NCI-H226 (cell line): ENCODE measurements at regions not wholly inside any gene's neighbourhood (a gene's known extent, or its start where the extent isn't known, plus 50 kb on each side); places are given as distances from the start of the nearest gene placed in this dataset.
"Not testable (repeated sequence)": the region's sequence is repeated elsewhere in the genome, so short reads cannot be mapped to it uniquely, and the experiment has no call there.

Source experiments
- DNase-seq: peaks from one replicate; pipeline ENCODE4 v3.0.0-alpha.2; 2015

DNA sequence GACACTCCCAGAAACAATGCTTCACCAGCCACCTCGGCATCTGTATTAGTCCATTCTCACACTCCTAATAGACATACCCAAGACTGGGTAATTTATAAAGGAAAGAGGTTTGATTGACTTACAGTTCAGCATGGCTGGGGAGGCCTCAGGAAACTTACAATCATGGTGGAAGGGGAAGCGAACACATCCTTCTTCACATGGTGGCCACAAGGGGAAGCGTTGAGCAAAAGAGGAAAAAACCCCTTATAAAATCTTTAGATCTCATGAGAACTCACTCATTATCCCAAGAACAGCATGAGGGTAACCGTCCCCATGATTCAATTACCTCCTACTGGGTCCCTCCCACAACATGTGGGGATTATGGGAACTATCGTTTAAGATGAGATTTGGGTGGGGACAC, 140.9 kb downstream of the LIG4 start:
- not testable (repeated sequence) for DNase-seq

- DNase-seq = no peak
These were observed 144.4 kb downstream of the LIG4 start for GRCh38 chr13:108070925-108071324.

DNA sequence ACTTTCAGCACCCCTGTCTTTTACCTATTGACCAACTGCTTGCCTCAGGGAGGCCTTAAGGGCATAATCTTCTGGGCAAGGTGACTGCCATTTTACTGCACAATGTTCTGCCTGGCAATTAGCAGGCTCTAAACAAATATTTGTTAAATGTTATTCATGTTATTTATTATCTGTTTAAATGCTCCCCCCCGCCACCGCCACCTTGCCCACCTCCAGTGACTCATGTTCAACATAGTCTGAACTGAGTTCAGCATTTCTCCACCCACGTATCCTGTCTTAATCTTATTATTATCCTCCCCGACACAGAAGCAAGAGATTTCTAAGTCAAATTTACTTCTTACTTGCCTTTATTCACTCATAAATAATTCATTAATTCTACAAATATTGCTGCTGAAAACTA, 144.8 kb downstream of the LIG4 start:
- no peak for DNase-seq

DNA sequence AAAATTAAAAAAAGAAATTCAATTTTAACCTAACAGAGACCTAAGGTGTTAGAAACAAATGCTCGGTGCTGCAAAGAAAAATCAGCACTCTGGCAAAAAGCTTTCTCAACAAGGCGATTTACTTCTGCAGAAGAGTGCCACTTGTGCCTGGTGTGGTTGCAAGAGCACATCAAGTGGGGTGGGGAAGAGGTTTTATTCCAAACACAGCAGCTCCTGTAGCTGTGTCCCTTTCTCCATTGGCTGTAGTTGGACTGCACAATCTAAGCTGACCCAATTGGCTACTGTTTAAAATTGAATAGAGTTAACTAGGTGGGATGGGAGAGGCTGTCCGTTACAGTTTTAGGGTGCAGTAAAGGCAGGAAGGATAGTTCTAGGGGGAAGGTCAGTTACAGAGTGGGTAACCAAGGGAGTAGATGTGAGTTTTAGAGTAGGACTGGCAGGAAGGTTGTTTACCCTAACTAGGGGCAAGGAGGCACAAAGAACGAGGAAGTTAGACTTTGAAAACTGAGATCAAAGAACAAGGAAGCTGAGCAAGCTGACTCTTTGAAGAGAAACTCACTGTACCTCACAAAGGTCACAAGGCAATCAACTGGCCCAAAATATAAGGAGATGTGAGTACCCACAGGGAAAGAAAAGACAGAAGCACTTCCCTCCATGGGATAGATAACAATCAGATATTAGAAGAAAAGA, 145.7 kb downstream of the LIG4 start:
- no peak for DNase-seq

- not testable (repeated sequence) for DNase-seq
These were observed 151.0 kb downstream of the LIG4 start for GRCh38 chr13:108064372-108064771.

DNA sequence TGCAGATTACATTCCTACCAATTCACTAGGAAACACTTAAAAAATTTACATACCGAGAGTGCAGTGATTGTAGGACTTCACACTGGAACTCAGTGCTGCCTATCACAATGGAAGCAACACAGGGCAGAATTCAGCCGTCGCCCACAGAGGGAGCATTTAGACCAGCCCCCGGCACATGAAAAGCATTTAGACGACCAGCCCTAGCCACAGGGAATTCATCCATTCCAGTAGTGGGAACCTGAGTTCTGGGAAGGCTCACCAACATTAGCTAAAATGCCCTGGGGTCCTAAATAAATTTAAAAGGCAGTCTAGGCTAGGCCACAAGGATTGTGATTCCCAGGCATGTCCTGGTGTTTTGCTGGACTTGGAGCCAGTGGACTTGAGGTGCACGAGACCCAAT, 155.2 kb downstream of the LIG4 start:
- no peak for DNase-seq

GRCh38 chr13:108056278-108056677, 159.1 kb downstream of the LIG4 start:
- no peak for DNase-seq

DNA sequence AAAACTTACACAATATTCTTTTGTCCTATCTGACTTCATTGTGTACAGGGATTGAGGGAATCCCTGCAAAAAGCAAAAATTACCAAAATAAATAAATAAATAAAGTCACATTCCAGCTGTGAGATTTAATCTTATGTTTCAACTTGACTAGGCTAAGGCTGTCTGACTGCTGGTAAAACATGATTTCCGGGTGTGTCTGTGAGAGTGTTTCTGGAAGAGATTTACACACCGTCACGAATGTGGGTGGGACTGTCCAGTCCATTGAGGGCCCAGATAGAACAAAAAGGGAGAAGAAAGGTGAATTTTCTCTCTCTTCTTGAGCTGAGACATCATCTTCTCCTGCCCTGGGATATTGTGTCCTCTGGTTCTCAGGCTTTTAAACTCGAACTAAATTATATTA, 166.1 kb downstream of the LIG4 start:
- no peak for DNase-seq

GRCh38 chr13:108044954-108045353, 170.4 kb downstream of the LIG4 start:
- DNase-seq = no peak

GRCh38 chr13:108042866-108043265, 172.5 kb downstream of the LIG4 start:
- not testable (repeated sequence) for DNase-seq

DNA sequence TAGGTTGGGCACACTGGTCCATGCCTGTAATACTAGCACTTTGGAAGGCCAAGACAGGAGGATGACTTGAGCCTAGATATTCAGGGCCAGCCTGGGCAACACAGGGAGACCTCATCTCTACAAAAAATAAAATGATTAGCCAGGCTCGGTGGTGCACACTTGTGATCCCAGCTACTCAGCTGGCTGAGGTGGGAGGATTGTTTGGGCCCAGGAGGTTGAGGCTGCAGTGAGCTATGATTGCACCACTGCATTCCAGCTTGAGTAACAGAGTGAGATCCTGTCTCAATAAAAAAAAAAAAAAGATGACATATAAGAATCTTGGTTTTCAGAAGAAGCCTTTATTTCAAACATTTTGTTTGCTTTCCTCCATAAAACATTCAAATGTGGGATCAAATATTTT, 178.0 kb downstream of the LIG4 start:
- peak; percentile 78 for DNase-seq

GRCh38 chr13:108036411-108036932, 178.9 kb downstream of the LIG4 start:
- no peak for DNase-seq

DNA sequence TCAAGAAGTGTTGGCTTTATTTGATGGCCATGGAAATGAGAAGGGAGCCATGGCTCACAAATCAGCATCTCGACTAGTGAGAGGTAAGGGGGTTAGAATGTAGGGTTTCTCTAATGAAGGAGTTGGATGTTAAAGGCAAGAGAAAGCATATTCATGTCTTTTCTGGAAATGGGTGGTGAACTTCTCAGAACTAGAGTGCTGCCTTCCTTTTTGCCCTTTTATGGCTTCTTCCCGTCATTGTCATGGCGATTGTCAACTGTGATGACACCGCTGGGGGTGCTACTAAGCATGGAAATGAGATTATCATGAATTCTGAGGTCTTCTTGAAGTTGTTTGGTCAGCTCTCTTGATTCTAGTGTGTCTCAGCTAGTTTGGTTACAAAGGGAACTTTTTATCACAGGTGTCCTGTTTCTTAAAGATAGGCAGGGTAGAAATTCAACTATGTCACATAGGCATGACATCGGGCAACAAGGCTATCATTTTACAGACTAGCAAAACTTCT, 180.4 kb downstream of the LIG4 start:
- DNase-seq = no peak

DNA sequence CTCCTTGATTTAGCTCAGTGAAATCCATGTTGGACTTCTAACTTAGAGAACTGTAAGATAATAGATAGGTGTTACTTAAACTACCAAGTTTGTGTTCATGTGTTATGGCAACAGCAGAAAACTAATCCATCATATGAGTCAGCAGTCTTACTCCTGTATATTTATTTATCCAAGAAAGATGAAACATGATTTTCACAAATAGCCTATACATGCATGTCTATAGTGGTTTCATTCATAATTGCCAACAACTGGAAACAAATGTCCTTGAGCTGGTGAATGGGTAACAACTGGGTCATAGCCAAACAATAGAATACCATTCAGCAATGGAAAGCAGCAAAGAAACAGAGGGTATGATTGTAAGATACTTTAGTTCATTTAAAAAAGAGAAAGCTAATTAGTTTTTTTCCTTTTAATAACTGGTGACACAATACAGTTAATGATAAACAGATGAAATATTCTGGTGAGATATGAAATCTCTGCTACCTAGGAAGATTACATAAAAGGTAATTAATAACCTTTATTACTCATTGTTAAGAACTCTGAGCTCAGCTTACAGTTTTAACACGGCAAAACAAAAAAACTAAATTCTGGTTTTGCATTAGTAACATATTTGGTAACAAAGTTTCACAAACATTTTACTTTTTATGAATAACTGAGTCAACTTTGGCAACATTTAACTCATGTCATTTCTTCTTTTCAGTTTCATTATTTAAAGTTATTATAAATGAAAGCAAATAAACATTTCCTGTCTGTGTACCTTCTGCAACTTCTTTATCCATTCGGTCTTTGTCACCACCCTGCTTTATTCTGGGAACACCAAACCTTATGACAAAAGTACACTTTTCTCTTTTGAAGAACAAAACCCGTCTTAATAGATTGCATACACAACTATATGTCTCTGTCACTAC, 181.3 kb downstream of the LIG4 start:
- peak; percentile 80 for DNase-seq

- DNase-seq = no peak
These were observed 183.5 kb downstream of the LIG4 start for GRCh38 chr13:108031865-108032264.

- DNase-seq = no peak
These were observed 184.6 kb downstream of the LIG4 start for GRCh38 chr13:108030769-108031168.

GRCh38 chr13:108026680-108027410, 188.5 kb downstream of the LIG4 start:
- no peak for DNase-seq

DNA sequence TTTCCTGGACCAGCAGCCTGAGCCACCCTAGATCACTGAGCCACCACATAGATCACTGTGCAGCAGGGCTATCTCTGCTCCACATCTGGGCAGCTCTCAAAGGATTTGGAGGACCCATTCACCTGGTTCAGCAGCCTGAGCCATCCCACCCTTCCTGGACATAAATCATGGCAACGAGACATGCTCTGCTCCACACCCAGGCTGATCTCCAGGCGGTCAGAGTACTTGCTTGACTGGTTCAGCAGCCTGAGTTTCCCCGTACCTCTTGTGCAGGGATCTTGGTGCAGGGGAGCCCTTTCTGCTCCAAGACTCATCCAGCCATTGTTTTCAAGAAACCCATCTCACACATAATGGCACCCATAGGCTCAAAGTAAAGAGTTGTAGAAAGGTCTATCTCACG, 195.3 kb downstream of the LIG4 start:
- DNase-seq = no peak

- no peak for DNase-seq
These were observed 196.9 kb downstream of the LIG4 start for GRCh38 chr13:108018371-108018870.

- DNase-seq = no peak
These were observed 208.7 kb downstream of the LIG4 start for GRCh38 chr13:108006619-108007018.

GRCh38 chr13:108005231-108005630, 210.1 kb downstream of the LIG4 start:
- no peak for DNase-seq

GRCh38 chr13:108003626-108004025, 211.7 kb downstream of the LIG4 start:
- peak; percentile 23 for DNase-seq

DNA sequence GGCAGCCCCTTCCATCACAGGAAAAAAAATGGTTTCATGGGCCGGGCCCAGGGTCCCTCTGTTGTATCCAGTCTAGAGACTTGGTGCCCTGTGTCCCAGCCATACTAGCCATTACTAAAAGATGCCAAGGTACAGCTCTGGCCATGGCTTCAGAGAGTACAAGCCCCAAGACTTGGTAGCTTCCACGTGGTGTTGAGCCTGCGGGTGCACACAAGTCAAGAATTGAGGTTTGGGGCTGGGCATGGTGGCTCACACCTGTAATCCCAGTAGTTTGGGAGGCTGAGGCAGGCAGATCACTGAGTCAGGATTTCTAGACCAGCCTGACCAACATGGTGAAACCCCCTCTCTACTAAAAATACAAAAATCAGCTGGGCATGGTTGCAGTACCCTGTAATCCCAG, 214.3 kb downstream of the LIG4 start:
- no peak for DNase-seq
